CD4-positive, alpha-beta T cell (primary cell): ENCODE measurements at regions not wholly inside any gene's neighbourhood (a gene's known extent, or its start where the extent isn't known, plus 50 kb on each side); places are given as distances from the start of the nearest gene placed in this dataset.

ENCODE experiments used
- ATAC-seq: fragments of 200-7000 bp; cut with Tn5 transposase; one replicate; pipeline ENCODE4 v1.10.0; 2022; ENCODE audit warnings: mild to moderate bottlenecking; ENCODE audit not compliant: poor library complexity
- CTCF ChIA-PET: fragments of 350-600 bp; sonication (Branson Sonifier 250); formaldehyde crosslinking; loops from one replicate; lab custom pipeline; 2021; ENCODE audit warnings: antibody characterized with exemption, inconsistent platforms; lab: Charles Lee
- POLR2A ChIA-PET: fragments of 350-600 bp; sonication (Branson Sonifier 250); formaldehyde crosslinking; loops from one replicate; lab custom pipeline; 2021; ENCODE audit warnings: antibody characterized with exemption, inconsistent platforms; lab: Charles Lee
- DNase-seq, 14 experiments: peaks; one replicate each; pipeline ENCODE4 v3.0.0-alpha.2; 2013 to 2020; ENCODE audit warnings: mixed read lengths in 2 of 14
- H3K27ac ChIP-seq, 2 donors: one replicate each; pipeline versions ENCODE4 v1.5.1 to v1.7.0; 2013; ENCODE audit warnings: low read length in 2 of 2, low read depth in 1 of 2, mild to moderate bottlenecking in 1 of 2
- H3K27me3 ChIP-seq, 2 experiments: 1 replicate in 1 of 2; 2 replicates in 1 of 2; pipeline versions ENCODE4 v1.6.1 to v1.7.0; 2013; ENCODE audit warnings: low read length in 2 of 2, control low read depth in 1 of 2, mild to moderate bottlenecking in 1 of 2, moderate library complexity in 1 of 2; ENCODE audit not compliant: insufficient read depth in 2 of 2, control insufficient read depth in 1 of 2
- H3K36me3 ChIP-seq: one replicate; pipeline ENCODE4 v1.6.1; 2013; ENCODE audit warnings: low read length, control low read depth; ENCODE audit not compliant: insufficient read depth
- H3K4me1 ChIP-seq: one replicate; pipeline ENCODE4 v1.6.1; 2013; ENCODE audit warnings: low read length, control low read depth; ENCODE audit not compliant: insufficient read depth
- H3K4me3 ChIP-seq: one replicate; pipeline ENCODE4 v1.5.1; 2013; ENCODE audit warnings: mild to moderate bottlenecking, low read length, moderate library complexity
- H3K9me3 ChIP-seq, 2 experiments: 1 replicate in 1 of 2; 2 replicates in 1 of 2; pipeline versions ENCODE4 v1.6.1 to v1.7.0; 2013; ENCODE audit warnings: low read length in 2 of 2, mild to moderate bottlenecking in 2 of 2, control low read depth in 1 of 2, moderate library complexity in 1 of 2; ENCODE audit not compliant: control insufficient read depth in 1 of 2, insufficient read depth in 1 of 2
- H3K27ac Mint-ChIP-seq: one replicate; pipeline ENCODE4 v1.8.0; 2020; ENCODE audit warnings: mixed read lengths
- H3K27me3 Mint-ChIP-seq: one replicate; pipeline ENCODE4 v1.8.0; 2021; ENCODE audit warnings: mixed read lengths
- H3K36me3 Mint-ChIP-seq: one replicate; pipeline ENCODE4 v1.8.0; 2021; ENCODE audit warnings: low read depth, mixed read lengths
- H3K4me1 Mint-ChIP-seq: one replicate; pipeline ENCODE4 v1.8.0; 2021; ENCODE audit warnings: low read depth, mixed read lengths
- H3K4me3 Mint-ChIP-seq: one replicate; pipeline ENCODE4 v1.8.0; 2020; ENCODE audit warnings: mild to moderate bottlenecking, mixed read lengths
- H3K9me3 Mint-ChIP-seq: one replicate; pipeline ENCODE4 v1.8.0; 2020; ENCODE audit warnings: mixed read lengths
- intact Hi-C, 2 experiments: fragments of 100-400 bp; cut with DNase I in 1 of 2; cut with micrococcal nuclease in 1 of 2; formaldehyde crosslinking; loops; one replicate each; pipeline versions ENCODE4 v1.15.1 to v1.9.0; 2023 to 2025; cut with DNase I, micrococcal nuclease
- TF ChIP-seq, protein P1 (sequence below): fragments of 200-600 bp; IDR thresholded peaks from one replicate; pipeline ENCODE4 v1.8.0; 2022; ENCODE audit warnings: antibody characterized with exemption, mild to moderate bottlenecking

DNA sequence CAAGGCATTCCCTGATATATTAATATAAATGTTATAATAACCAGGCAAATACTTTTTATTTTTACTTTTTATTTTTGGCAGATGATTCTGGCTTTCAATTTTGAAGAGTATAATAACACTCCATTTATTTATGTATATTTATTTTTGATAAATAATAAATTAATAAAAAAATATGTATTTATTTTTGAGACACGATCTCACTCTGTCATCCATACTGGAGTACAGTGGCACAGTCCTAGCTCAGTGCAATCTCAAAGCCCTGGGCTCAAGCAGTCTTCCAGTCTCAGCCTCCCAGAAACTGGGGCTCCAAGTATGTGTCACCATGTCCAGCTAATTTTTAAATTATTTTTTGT lies 93.4 kb upstream of the ITGA6 start:
- Mint-ChIP-seq H3K27ac (no peak overlapping the region), H3K36me3 (no peaks in the 10 kb centered on the region), H3K4me1 (peaks cover 12% of the 10 kb centered on the region), H3K9me3 (no peaks in the 10 kb centered on the region), H3K27me3 (no peaks in the 10 kb centered on the region), H3K4me3 (no peak overlapping the region)
- peaks cover 2% of the 10 kb centered on the region for H3K4me1 ChIP-seq
- ATAC-seq (no peak), DNase-seq (no peak)
- TF ChIP-seq, protein P1, sequence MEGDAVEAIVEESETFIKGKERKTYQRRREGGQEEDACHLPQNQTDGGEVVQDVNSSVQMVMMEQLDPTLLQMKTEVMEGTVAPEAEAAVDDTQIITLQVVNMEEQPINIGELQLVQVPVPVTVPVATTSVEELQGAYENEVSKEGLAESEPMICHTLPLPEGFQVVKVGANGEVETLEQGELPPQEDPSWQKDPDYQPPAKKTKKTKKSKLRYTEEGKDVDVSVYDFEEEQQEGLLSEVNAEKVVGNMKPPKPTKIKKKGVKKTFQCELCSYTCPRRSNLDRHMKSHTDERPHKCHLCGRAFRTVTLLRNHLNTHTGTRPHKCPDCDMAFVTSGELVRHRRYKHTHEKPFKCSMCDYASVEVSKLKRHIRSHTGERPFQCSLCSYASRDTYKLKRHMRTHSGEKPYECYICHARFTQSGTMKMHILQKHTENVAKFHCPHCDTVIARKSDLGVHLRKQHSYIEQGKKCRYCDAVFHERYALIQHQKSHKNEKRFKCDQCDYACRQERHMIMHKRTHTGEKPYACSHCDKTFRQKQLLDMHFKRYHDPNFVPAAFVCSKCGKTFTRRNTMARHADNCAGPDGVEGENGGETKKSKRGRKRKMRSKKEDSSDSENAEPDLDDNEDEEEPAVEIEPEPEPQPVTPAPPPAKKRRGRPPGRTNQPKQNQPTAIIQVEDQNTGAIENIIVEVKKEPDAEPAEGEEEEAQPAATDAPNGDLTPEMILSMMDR, result no peak
- no peak overlapping the region for H3K27ac ChIP-seq
- POLR2A ChIA-PET, result interaction anchor here (0.9 kb wide), 1 partner anchor 7 kb away, joined by 3 read pairs; no protein-coding TSS in a partner anchor
- H3K36me3 ChIP-seq, result no peaks in the 10 kb centered on the region
- intact Hi-C loops, result no loop called here
- no peak overlapping the region for H3K4me3 ChIP-seq
- no peaks in the 10 kb centered on the region for H3K9me3 ChIP-seq
- H3K27me3 ChIP-seq, result no peaks in the 10 kb centered on the region
- CTCF ChIA-PET, result no interaction called here

DNA sequence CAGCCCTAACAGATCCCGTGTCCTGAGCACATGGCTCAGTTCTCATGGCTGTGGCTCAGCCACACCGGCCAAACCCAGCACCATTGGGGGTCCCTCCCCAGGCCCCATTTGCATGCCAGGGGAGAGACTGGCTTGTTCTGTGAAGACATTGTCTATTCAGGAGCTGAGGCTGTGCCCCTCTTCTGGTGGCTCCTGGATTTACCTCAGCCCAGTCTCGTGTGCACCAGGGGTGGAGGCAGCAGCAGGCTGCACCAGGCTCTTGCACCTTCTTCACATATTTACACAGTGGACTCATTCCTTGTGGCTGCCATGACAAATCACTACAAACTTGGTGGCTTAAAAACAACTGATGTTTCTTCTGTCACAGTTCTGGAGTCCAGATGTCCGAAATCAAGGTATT lies 92.4 kb upstream of the ITGA6 start:
- no peak overlapping the region for H3K4me3 ChIP-seq
- Mint-ChIP-seq H3K27ac (no peak overlapping the region), H3K4me1 (peaks cover 16% of the 10 kb centered on the region), H3K36me3 (no peaks in the 10 kb centered on the region), H3K4me3 (no peak overlapping the region), H3K27me3 (no peaks in the 10 kb centered on the region), H3K9me3 (no peaks in the 10 kb centered on the region)
- no peak for ATAC-seq
- H3K4me1 ChIP-seq, result peaks cover 11% of the 10 kb centered on the region
- TF ChIP-seq, protein P1, result no peak
- H3K36me3 ChIP-seq, result no peaks in the 10 kb centered on the region
- ChIA-PET CTCF (no interaction called here), POLR2A (no interaction called here)
- H3K9me3 ChIP-seq, result no peaks in the 10 kb centered on the region
- intact Hi-C loops, result no loop called here
- no peak overlapping the region for H3K27ac ChIP-seq
- no peaks in the 10 kb centered on the region for H3K27me3 ChIP-seq
- DNase-seq, result no peak

DNA sequence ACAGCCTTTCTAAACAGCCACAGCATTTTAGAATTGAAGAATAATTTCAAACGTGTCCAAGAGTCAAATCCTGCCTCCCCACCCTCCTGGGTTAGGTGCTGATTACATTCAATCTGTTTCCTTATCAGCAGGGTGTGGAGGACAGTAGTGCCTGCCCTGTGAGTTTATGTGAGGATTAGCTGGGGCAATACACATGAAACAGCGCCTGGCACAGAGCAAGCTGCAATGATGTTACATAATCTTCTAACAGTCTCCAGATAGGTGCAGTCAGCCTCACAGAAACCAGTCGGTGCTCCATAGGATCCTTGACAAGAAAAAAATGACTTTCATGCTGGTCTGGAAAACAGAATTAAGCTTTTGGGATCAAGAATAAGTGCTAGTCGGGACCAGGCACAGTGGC lies 91.7 kb upstream of the ITGA6 start:
- ChIA-PET POLR2A (no interaction called here), CTCF (no interaction called here)
- no peaks in the 10 kb centered on the region for H3K36me3 ChIP-seq
- peaks cover 19% of the 10 kb centered on the region for H3K4me1 Mint-ChIP-seq
- no peaks in the 10 kb centered on the region for H3K9me3 Mint-ChIP-seq
- H3K9me3 ChIP-seq, result no peaks in the 10 kb centered on the region
- no peak overlapping the region for H3K4me3 Mint-ChIP-seq
- H3K27me3 ChIP-seq, result no peaks in the 10 kb centered on the region
- DNase-seq (no peak), ATAC-seq (no peak)
- no peak overlapping the region for H3K27ac Mint-ChIP-seq
- TF ChIP-seq, protein P1, result no peak
- intact Hi-C loops, result no loop called here
- H3K27me3 Mint-ChIP-seq, result no peaks in the 10 kb centered on the region
- H3K36me3 Mint-ChIP-seq, result no peaks in the 10 kb centered on the region
- H3K4me3 ChIP-seq, result no peak overlapping the region
- H3K27ac ChIP-seq, result no peak overlapping the region
- peaks cover 10% of the 10 kb centered on the region for H3K4me1 ChIP-seq
